ENCODE measurements at regions not wholly inside any gene's neighbourhood (a gene's known extent, or its start where the extent isn't known, plus 50 kb on each side); places are given as distances from the start of the nearest gene placed in this dataset.

DNA sequence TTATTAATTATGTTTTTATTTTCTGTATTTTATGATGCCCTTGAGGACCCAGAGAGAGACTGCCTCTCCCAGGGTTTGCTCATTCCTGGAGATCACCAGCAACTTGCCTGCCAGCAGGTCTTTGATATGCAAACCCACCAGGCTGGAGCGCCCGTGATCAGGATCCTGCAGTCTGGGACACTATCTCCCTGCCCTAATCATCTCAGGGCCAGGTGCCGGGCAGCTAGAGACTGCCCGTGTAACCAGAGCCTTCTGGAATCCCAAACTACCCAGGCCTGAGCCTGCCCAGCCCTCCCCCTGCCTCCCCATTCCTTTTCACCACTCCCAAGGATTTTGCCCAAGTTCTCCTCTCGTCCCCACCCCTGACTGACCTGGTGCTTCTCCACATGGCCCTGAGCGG, 52.2 kb upstream of the B3GAT1 start:
- no peak for TF ChIP-seq TBP (IDR thresholded peaks at IDR 0.05; ENCODE audit: low read depth, low read length)
- TF ChIP-seq CHD1 (IDR thresholded peaks at IDR 0.05; ENCODE audit: low read depth, low read length), result no peak
- TF ChIP-seq POU5F1 (IDR thresholded peaks at IDR 0.05; ENCODE audit: low read depth, low read length), result no peak
- TF ChIP-seq, protein P1, sequence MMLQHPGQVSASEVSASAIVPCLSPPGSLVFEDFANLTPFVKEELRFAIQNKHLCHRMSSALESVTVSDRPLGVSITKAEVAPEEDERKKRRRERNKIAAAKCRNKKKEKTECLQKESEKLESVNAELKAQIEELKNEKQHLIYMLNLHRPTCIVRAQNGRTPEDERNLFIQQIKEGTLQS (IDR thresholded peaks at IDR 0.05; ENCODE audit: insufficient read depth, low read depth, low read length), result no peak
- TF ChIP-seq TCF12 (IDR thresholded peaks at IDR 0.05; ENCODE audit: low read depth, low read length), result peak; percentile 83
- peak; percentile 47; the same call in 1 of the 2 replicates for TF ChIP-seq POLR2AphosphoS5 (IDR thresholded peaks at IDR 0.05; ENCODE audit: low read depth, low read length)
- no peak for TF ChIP-seq RBBP5 (IDR thresholded peaks at IDR 0.05; ENCODE audit: borderline replicate concordance, low read depth, low read length)
- TF ChIP-seq CTBP2 (IDR thresholded peaks at IDR 0.05; ENCODE audit: borderline replicate concordance, insufficient read depth, insufficient read length, low read length), result no peak
- 0 out of 4 replicates have a peak, but pooled peaks of 1 of the 2 experiments have one; percentile 10 for TF ChIP-seq RAD21 (IDR thresholded peaks at IDR 0.05 in 1 of 2, conservative IDR thresholded peaks at IDR 0.05 in 1 of 2; ENCODE audit: low read depth in 2 of 2, low read length in 2 of 2)
- TF ChIP-seq JUND (IDR thresholded peaks at IDR 0.05; ENCODE audit: low read length), result no peak
- no peak for TF ChIP-seq SRF (IDR thresholded peaks at IDR 0.05; ENCODE audit: low read depth, low read length)
- TF ChIP-seq FOSL1 (IDR thresholded peaks at IDR 0.05; ENCODE audit: insufficient read depth, low read depth, low read length), result no peak
- no peak for TF ChIP-seq CEBPB (IDR thresholded peaks at IDR 0.05; ENCODE audit: low read depth, low read length)
- no peaks in the 10 kb centered on the region for H3K79me2 ChIP-seq (ENCODE audit: control insufficient read depth in 1 of 2, insufficient read depth in 2 of 2, low read length in 2 of 2)
- H3K9me3 ChIP-seq (ENCODE audit: insufficient read depth in 2 of 2, low read depth in 1 of 2, low read length in 1 of 2), result no peaks in the 10 kb centered on the region
- H3K27ac ChIP-seq (ENCODE audit: low read depth, low read length), result no peak overlapping the region
- H3K23ac ChIP-seq (ENCODE audit: insufficient read length), result no peak overlapping the region
- H2BK5ac ChIP-seq (ENCODE audit: low read depth, low read length), result no peak overlapping the region
- POLR2A ChIA-PET (ENCODE audit: partially characterized antibody), result no interaction called here
- no peak overlapping the region for H4K5ac ChIP-seq (ENCODE audit: insufficient read length, low read depth, low read length)
- H3K79me1 ChIP-seq (ENCODE audit: low read depth, low read length), result no peaks in the 10 kb centered on the region
- H3K14ac ChIP-seq (ENCODE audit: insufficient read length), result no peak overlapping the region
- peaks cover 0 to 7% (median 6%) of the 10 kb centered on the region in 4 experiments; a peak in 4 of 7 replicates for H3K27me3 ChIP-seq (replicated peaks in 1 of 4; ENCODE audit: control insufficient read depth in 3 of 4, extremely low read depth in 1 of 4, insufficient read depth in 3 of 4, low read length in 3 of 4)
- H3K9ac ChIP-seq (replicated peaks in 1 of 4; ENCODE audit: extremely low read depth in 1 of 4, low read depth in 3 of 4, low read length in 3 of 4), result no peak overlapping the region
- DNase-seq (ENCODE audit: low read depth in 1 of 2, low spot score in 2 of 2) (no peak), FAIRE-seq (no peak)
- no peak overlapping the region for H2BK20ac ChIP-seq (ENCODE audit: low read length)
- no peak overlapping the region for H3K56ac ChIP-seq (replicated peaks; ENCODE audit: insufficient read length, low read depth, low read length)
- no peak overlapping the region for H4K91ac ChIP-seq (replicated peaks; ENCODE audit: insufficient read length, low read length)
- CTCF ChIA-PET (ENCODE audit: partially characterized antibody), result interaction anchor here (1.0 to 1.5 kb wide), 3 partner anchors 19 to 105 kb away, joined by 3 to 4 read pairs (median 4); no protein-coding TSS in a partner anchor
- WGBS, 2 experiments (ENCODE audit: extremely low coverage in 1 of 2, insufficient coverage in 1 of 2, insufficient read length in 1 of 2, insufficient replicate concordance in 2 of 2, low coverage in 1 of 2, low lambda C conversion rate in 2 of 2, missing lambda C conversion rate in 1 of 2), result 61% methylated on average over 6 of the region's 6 CpGs; no CpG with 5 or more reads in 1 of the 2 experiments
- H2AFZ ChIP-seq (ENCODE audit: low read length), result no peak overlapping the region
- peaks cover 0 to 4% (median 1%) of the 10 kb centered on the region in 4 experiments; a peak in 4 of 7 replicates for H3K4me1 ChIP-seq (replicated peaks in 1 of 4; ENCODE audit: control insufficient read depth in 3 of 4, insufficient read depth in 4 of 4, low read length in 3 of 4)
- H4K8ac ChIP-seq (ENCODE audit: extremely low read depth, insufficient read depth, low read length), result no peak overlapping the region
- no peak overlapping the region for H2BK15ac ChIP-seq (ENCODE audit: low read length)
- no peak overlapping the region for H3K4me3 ChIP-seq (ENCODE audit: extremely low read depth in 1 of 4, insufficient read depth in 2 of 4, low read depth in 3 of 4, low read length in 4 of 4)
- H3K23me2 ChIP-seq (ENCODE audit: low read depth, low read length), result no peaks in the 10 kb centered on the region
- H2AK5ac ChIP-seq (ENCODE audit: low read depth, low read length), result no peak overlapping the region
- H3K36me3 ChIP-seq (ENCODE audit: control insufficient read depth in 2 of 4, insufficient read depth in 4 of 4, low read length in 3 of 4), result no peaks in the 10 kb centered on the region
- H2BK12ac ChIP-seq (ENCODE audit: low read depth, low read length), result no peak overlapping the region
- no peak overlapping the region for H3K4ac ChIP-seq (replicated peaks; ENCODE audit: insufficient read length, low read depth, low read length)
- peaks cover 0 to 2% of the 10 kb centered on the region in 2 experiments for H4K20me1 ChIP-seq (replicated peaks in 1 of 2; ENCODE audit: control insufficient read depth in 1 of 2, insufficient read depth in 2 of 2, low read length in 2 of 2)
- no peak overlapping the region for H2BK120ac ChIP-seq (replicated peaks; ENCODE audit: low read depth, low read length)
- no peak overlapping the region for H3K18ac ChIP-seq (ENCODE audit: extremely low read depth, low read length)
- no peak overlapping the region for H3K4me2 ChIP-seq (ENCODE audit: insufficient read depth in 1 of 2, low read depth in 2 of 2, low read length in 2 of 2)
